SK-N-SH treated with all-trans-retinoic acid at 6 μM for 48 hours (cell line): ENCODE measurements at regions not wholly inside any gene's neighbourhood (a gene's known extent, or its start where the extent isn't known, plus 50 kb on each side); places are given as distances from the start of the nearest gene placed in this dataset.

Experiments
- ATAC-seq: fragments of 200-7000 bp; cut with Tn5 transposase; 3 replicates; pipeline ENCODE4 v1.9.1; 2020; ENCODE audit warnings: mild to moderate bottlenecking, moderate library complexity
- ARNTL ChIP-seq: fragments of 450-650 bp; formaldehyde crosslinking; IDR thresholded peaks from 2 replicates; pipeline ENCODE4 v1.5.0; 2020; ENCODE audit warnings: low read depth, mild to moderate bottlenecking, moderate library complexity, borderline replicate concordance
- CSDC2 ChIP-seq: fragments of 250-450 bp; sonication (Bioruptor Pico); IDR thresholded peaks from 2 replicates; pipeline ENCODE4 v1.5.0; 2020; ENCODE audit warnings: mild to moderate bottlenecking, moderate library complexity
- CSRNP3 ChIP-seq: fragments of 250-450 bp; sonication (Bioruptor Pico); IDR thresholded peaks from 2 replicates; pipeline ENCODE4 v1.5.1; 2021; ENCODE audit warnings: mild to moderate bottlenecking, moderate library complexity
- ESRRG ChIP-seq: fragments of 250-450 bp; sonication (Bioruptor Pico); IDR thresholded peaks from 2 replicates; pipeline ENCODE4 v1.6.1; 2021; ENCODE audit warnings: mild to moderate bottlenecking
- GLIS3 ChIP-seq: fragments of 250-450 bp; sonication (Bioruptor Pico); IDR thresholded peaks from 2 replicates; pipeline ENCODE4 v1.5.0; 2020; ENCODE audit warnings: mild to moderate bottlenecking, moderate library complexity
- ISL1 ChIP-seq: fragments of 250-450 bp; sonication (Bioruptor Pico); IDR thresholded peaks from 2 replicates; pipeline ENCODE4 v2.1.2; 2022; ENCODE audit warnings: mild to moderate bottlenecking, moderate library complexity
- OSR1 ChIP-seq: fragments of 250-450 bp; sonication (Bioruptor Pico); IDR thresholded peaks from 2 replicates; pipeline ENCODE4 v1.8.0; 2022; ENCODE audit warnings: moderate library complexity, mild to moderate bottlenecking, inconsistent platforms
- PATZ1 ChIP-seq: fragments of 250-450 bp; sonication (Bioruptor Pico); IDR thresholded peaks from 2 replicates; pipeline ENCODE4 v1.8.0; 2020; ENCODE audit warnings: mild to moderate bottlenecking, moderate library complexity, borderline replicate concordance
- POU6F1 ChIP-seq: fragments of 250-450 bp; sonication (Bioruptor Pico); IDR thresholded peaks from 2 replicates; pipeline ENCODE4 v1.8.0; 2021; ENCODE audit warnings: low read depth, mild to moderate bottlenecking, moderate library complexity, borderline replicate concordance
- PPARA ChIP-seq: fragments of 250-450 bp; sonication (Bioruptor Pico); IDR thresholded peaks from 2 replicates; pipeline ENCODE4 v1.5.0; 2020; ENCODE audit warnings: mild to moderate bottlenecking, borderline replicate concordance
- RARB ChIP-seq: fragments of 250-450 bp; sonication (Bioruptor Pico); IDR thresholded peaks from 2 replicates; pipeline ENCODE4 v1.8.0; 2021; ENCODE audit warnings: mild to moderate bottlenecking, moderate library complexity
- SNAI2 ChIP-seq: fragments of 250-450 bp; sonication (Bioruptor Pico); IDR thresholded peaks from 2 replicates; pipeline ENCODE4 v1.5.0; 2020; ENCODE audit warnings: mild to moderate bottlenecking, moderate library complexity
- TCF4 ChIP-seq: fragments of 250-450 bp; sonication (Bioruptor Pico); IDR thresholded peaks from 2 replicates; pipeline ENCODE4 v1.8.0; 2021; ENCODE audit warnings: mild to moderate bottlenecking, moderate library complexity, borderline replicate concordance
- TOX ChIP-seq: fragments of 250-450 bp; sonication (Bioruptor Pico); IDR thresholded peaks from 2 replicates; pipeline ENCODE4 v1.8.0; 2021; ENCODE audit warnings: mild to moderate bottlenecking, moderate library complexity, borderline replicate concordance
- TSHZ2 ChIP-seq: fragments of 250-450 bp; sonication (Bioruptor Pico); IDR thresholded peaks from 2 replicates; pipeline ENCODE4 v1.5.0; 2020; ENCODE audit warnings: mild to moderate bottlenecking, moderate library complexity
- ZC3H10 ChIP-seq: fragments of 250-450 bp; sonication (Bioruptor Pico); IDR thresholded peaks from 2 replicates; pipeline ENCODE4 v1.5.1; 2021; ENCODE audit warnings: mild to moderate bottlenecking, moderate library complexity
- ZFP3 ChIP-seq: fragments of 250-450 bp; sonication (Bioruptor Pico); IDR thresholded peaks from 2 replicates; pipeline ENCODE4 v1.5.0; 2020; ENCODE audit warnings: mild to moderate bottlenecking, moderate library complexity
- ZFP30 ChIP-seq: fragments of 450-650 bp; formaldehyde crosslinking; IDR thresholded peaks from 2 replicates; pipeline ENCODE4 v1.5.0; 2022; ENCODE audit warnings: mild to moderate bottlenecking, moderate library complexity
- ZNF70 ChIP-seq: fragments of 450-650 bp; formaldehyde crosslinking; IDR thresholded peaks from 2 replicates; pipeline ENCODE4 v1.5.0; 2020; ENCODE audit warnings: mild to moderate bottlenecking, moderate library complexity
- ZNF8 ChIP-seq: fragments of 450-650 bp; formaldehyde crosslinking; IDR thresholded peaks from 2 replicates; pipeline ENCODE4 v1.5.0; 2020; ENCODE audit warnings: mild to moderate bottlenecking, moderate library complexity
- TF ChIP-seq, protein P1 (sequence below): fragments of 250-450 bp; sonication (Bioruptor Pico); IDR thresholded peaks from 2 replicates; pipeline ENCODE4 v1.5.1; 2020; ENCODE audit warnings: low read depth, mild to moderate bottlenecking, moderate library complexity

GRCh38 chr6:9200712-9201111, 765.4 kb upstream of the SLC35B3 start:
- TF ChIP-seq SNAI2 (CRISPR knock-in tag) (no peak), ZFP30 (CRISPR knock-in tag) (no peak), TOX (CRISPR knock-in tag) (no peak), POU6F1 (CRISPR knock-in tag) (no peak), ZC3H10 (no peak), OSR1 (no peak)
- ATAC-seq = no peak

- TF ChIP-seq RARB (CRISPR knock-in tag) (no peak), ESRRG (CRISPR knock-in tag) (no peak), PPARA (no peak), ZFP3 (no peak), TCF4 (no peak), ZNF8 (CRISPR knock-in tag) (no peak), GLIS3 (CRISPR knock-in tag) (no peak), OSR1 (no peak)
- no peak for ATAC-seq
Observed at GRCh38 chr6:9197726-9198125, 762.4 kb upstream of the SLC35B3 start.

DNA sequence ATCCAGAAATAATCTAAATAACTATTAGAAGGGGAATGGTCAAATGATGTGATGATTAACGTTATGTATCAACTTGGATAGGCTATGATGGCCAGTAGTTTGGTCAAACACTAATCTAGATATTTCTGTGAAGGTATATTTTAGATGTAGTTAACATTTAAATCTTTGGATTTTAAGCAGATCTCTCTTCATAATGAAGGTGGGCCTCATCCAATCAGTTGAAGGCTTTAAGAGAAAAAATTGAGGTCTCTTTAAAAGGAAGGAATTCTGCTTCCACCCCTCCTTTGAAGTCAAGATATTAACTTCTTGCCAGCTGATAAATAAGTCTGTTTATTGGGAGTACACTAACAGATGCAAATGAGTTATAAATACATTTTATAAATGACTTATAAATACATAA, 760.0 kb upstream of the SLC35B3 start:
- no peak for ATAC-seq
- TF ChIP-seq, protein P1, sequence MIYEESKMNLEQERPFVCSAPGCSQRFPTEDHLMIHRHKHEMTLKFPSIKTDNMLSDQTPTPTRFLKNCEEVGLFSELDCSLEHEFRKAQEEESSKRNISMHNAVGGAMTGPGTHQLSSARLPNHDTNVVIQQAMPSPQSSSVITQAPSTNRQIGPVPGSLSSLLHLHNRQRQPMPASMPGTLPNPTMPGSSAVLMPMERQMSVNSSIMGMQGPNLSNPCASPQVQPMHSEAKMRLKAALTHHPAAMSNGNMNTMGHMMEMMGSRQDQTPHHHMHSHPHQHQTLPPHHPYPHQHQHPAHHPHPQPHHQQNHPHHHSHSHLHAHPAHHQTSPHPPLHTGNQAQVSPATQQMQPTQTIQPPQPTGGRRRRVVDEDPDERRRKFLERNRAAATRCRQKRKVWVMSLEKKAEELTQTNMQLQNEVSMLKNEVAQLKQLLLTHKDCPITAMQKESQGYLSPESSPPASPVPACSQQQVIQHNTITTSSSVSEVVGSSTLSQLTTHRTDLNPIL = no peak
- TF ChIP-seq RARB (CRISPR knock-in tag) = no peak
- TF ChIP-seq ZFP3 = no peak
- no peak for TF ChIP-seq ZNF70 (CRISPR knock-in tag)
- TF ChIP-seq PATZ1 (CRISPR knock-in tag) = no peak
- no peak for TF ChIP-seq ISL1 (CRISPR knock-in tag)
- TF ChIP-seq TOX (CRISPR knock-in tag) = no peak
- TF ChIP-seq ARNTL (CRISPR knock-in tag) = no peak
- no peak for TF ChIP-seq CSRNP3 (CRISPR knock-in tag)
- no peak for TF ChIP-seq PPARA
- TF ChIP-seq TSHZ2 (CRISPR knock-in tag) = no peak

- TF ChIP-seq SNAI2 (CRISPR knock-in tag) = no peak
- TF ChIP-seq CSDC2 = no peak
- TF ChIP-seq GLIS3 (CRISPR knock-in tag) = no peak
- TF ChIP-seq ZC3H10 = no peak
- no peak for TF ChIP-seq ZNF70 (CRISPR knock-in tag)
- no peak for TF ChIP-seq CSRNP3 (CRISPR knock-in tag)
- TF ChIP-seq TOX (CRISPR knock-in tag) = no peak
- TF ChIP-seq ESRRG (CRISPR knock-in tag) = no peak
- TF ChIP-seq TCF4 = no peak
- TF ChIP-seq PPARA = no peak
- no peak for TF ChIP-seq POU6F1 (CRISPR knock-in tag)
- TF ChIP-seq ARNTL (CRISPR knock-in tag) = no peak
- TF ChIP-seq, protein P1 = no peak
- TF ChIP-seq ZFP30 (CRISPR knock-in tag) = no peak
Observed at GRCh38 chr6:9192405-9192909, 757.1 kb upstream of the SLC35B3 start.

More at GRCh38 chr6:9192405-9192909, 757.1 kb upstream of the SLC35B3 start:
- no peak for ATAC-seq
